NOMO-1 (cell line): ENCODE measurements at regions not wholly inside any gene's neighbourhood (a gene's known extent, or its start where the extent isn't known, plus 50 kb on each side); places are given as distances from the start of the nearest gene placed in this dataset.

Experiments
- DNase-seq, 2 experiments: peaks; one replicate each; lab custom pipeline; 2025; ENCODE audit not compliant: unreplicated experiment in 2 of 2; lab: John Stamatoyannopoulos, UW

DNA sequence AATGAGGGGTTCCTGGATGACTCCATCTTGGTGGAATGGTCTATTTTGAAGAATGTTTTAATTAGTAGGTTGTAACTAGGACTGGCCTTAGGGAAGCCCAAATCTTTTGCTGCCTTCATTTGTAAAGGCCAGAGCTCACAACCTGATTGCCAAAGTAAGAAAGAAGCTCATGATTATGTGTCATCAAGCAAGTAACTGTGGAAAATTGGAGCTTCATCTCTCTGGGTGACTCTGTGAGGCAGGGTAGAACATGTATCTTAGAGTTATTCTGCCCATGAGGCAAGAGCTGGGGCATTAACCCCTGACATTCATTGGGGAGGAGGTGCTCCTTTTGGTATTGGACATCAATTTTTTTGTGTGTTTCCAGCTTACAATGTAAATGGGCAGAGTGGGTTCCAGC, 273.9 kb upstream of the JAG1 start:
- DNase-seq = no peak

DNA sequence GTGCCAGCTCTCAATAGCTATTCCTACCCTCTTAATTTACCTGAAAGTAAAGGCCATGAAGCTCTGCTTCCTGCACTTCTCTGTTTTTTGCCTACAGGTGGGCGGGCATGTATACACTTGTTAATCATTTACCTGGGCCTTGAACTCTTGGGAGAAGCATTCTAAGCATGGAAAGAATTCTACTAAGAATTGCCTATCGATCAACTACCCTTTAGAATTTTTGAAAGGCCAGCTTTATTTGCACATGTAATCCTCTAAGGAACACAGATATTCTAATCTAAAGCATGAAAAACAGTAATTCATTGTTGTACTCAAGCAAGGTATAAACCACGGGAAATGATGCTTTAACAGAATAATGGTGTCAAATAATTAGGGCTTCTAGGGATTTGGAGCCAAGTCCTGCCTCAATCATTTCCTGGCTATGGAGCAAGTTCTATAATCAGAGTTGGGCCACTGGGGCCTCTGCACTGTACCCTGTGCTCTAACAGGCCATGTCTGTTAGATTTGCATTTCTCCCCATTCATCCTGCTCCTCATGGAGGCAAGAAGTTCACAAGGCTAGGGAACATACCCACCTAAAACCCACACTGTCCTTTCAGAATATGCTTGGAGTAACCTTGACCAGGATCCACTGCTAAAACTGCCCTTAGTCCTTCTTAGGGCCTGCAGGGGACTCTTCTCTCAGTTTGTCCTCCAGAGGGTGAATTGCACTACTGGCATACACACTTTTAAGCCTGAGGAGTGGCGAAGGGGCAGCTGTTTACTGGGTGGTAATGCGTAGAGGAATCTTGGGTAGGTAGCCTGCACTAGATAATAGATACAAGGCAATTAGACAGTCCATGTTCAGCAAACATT, 276.4 kb upstream of the JAG1 start:
- no peak for DNase-seq

- DNase-seq = no peak
Measured at GRCh38 chr20:10951216-10951615, 277.4 kb upstream of the JAG1 start.

- DNase-seq = no peak
Measured at GRCh38 chr20:10951904-10952303, 278.1 kb upstream of the JAG1 start.

DNA sequence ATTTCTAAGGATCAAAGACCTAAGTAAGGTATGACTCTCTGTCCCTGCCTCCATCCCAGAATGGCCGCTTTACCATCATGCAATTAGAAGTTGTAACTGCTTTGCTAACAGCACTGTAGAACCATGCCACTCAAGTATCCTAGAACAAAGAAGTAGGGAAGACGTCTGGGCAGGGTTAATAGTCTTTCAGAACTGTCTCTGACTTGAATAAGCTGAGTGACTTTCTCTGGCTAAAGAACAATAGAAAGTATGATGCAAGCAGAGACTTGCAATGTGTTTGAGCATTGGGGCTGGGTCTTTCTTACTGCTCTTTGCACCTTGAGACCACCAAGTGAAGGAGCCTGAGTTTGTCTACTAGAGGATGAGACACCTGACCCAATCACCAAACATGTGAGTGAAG, 279.6 kb upstream of the JAG1 start:
- DNase-seq = no peak

DNA sequence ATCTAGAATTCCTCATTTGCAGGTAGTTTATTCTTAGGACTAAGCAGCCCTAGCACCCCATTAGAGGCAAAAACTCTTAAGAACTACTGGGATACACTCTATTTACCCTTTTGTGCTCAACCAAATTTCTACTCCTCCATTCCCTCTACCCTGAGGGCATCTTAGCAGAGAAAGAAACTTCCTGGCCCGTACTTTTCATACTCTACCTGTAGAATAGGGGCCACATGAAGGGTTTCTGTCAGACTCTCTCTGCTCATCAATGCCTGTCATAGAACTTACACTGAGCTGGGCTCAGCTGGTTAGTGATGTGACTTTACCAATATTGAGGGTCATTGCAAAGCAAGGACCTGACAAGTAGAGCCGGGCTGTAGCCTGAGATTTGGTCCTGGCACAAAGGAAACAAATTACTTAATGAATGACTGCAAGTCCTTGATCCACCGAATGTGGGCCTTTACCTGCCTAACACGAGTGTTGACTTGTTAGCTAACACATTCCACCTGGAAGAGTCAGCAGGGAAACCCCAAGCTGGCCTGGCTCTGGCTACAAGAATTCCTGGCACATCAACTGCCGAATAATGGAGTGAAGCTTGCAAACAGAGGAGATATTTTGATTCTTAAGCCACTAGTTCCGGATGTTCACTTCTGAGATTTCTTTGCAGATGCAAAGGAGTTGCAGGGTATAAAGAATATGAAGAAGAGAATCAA, 280.5 kb upstream of the JAG1 start:
- no peak for DNase-seq

GRCh38 chr20:10954908-10955580, 281.2 kb upstream of the JAG1 start:
- DNase-seq = no peak

GRCh38 chr20:10958279-10958678, 284.5 kb upstream of the JAG1 start:
- no peak for DNase-seq

DNA sequence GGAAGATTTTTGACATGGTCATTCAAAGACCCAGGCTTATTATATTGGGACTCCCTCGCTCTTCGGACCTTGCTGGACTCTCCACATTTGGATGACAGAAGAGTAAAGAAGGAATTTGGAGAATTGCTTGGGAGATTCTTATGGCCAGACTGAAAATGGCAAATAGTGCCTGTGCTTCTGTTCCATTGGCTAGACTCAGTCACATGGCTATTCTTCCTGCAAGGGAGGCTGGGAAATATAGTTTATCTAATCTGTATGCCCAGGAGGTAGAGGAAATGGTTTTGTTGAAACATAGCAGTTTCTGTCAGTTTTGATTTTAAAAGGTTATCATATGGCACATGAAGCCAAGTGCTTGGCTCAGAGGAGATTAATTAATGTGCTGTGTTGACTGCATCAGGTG, 286.6 kb upstream of the JAG1 start:
- no peak for DNase-seq

DNA sequence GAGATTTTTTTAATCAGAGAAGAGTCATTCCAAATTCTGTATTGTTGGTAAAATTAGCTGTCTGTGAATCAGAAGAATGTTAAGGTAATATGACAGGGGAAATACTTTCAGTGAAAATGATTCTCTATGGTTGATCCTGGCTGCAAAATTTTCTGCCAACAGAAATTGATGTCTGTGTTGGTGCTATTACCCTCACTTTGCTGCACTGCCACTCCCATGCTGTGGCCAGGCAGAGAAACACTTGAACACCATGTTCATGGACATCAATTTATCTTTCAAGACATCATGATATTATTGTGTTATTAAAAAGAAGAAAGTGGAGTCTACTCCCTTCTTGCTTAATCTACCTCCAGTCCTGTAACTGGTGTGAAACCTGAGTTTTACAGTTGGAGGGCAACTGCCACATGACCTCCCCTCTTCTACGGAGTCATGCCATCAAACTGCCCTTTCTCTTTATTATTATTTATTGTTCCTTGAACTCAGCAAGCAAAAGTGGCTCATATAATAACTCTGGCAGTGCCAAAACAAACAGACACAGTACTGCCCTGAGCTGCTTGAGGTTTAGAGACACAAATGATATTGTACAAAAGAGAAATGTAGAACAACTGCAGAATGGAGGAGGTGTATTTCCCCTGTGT, 288.0 kb upstream of the JAG1 start:
- no peak for DNase-seq

DNA sequence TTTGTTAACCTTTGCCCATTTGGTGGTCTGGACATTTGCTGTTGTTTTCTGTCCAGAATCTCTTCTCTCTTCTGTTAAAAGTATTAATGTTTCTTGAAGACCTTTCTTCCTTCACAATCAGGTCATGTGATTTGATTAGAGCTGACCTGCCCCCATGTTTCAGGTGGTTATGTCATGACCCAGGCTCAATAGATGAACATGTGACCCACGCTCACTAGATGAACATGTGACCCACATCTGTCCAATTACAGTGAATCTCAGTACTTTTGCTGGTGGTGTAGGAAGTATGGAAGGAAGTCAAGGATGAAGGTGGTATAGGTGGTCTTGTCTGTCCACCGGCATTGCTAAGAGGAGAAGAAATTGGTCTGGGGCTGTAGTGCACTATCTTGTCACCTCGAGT, 289.1 kb upstream of the JAG1 start:
- DNase-seq = no peak

GRCh38 chr20:10963717-10964266, 290.0 kb upstream of the JAG1 start:
- DNase-seq = no peak

GRCh38 chr20:10965936-10966470, 292.2 kb upstream of the JAG1 start:
- no peak for DNase-seq

- DNase-seq = no peak
Measured at GRCh38 chr20:10970109-10970508, 296.3 kb upstream of the JAG1 start.

- no peak for DNase-seq
Measured at GRCh38 chr20:10971096-10971495, 297.3 kb upstream of the JAG1 start.

DNA sequence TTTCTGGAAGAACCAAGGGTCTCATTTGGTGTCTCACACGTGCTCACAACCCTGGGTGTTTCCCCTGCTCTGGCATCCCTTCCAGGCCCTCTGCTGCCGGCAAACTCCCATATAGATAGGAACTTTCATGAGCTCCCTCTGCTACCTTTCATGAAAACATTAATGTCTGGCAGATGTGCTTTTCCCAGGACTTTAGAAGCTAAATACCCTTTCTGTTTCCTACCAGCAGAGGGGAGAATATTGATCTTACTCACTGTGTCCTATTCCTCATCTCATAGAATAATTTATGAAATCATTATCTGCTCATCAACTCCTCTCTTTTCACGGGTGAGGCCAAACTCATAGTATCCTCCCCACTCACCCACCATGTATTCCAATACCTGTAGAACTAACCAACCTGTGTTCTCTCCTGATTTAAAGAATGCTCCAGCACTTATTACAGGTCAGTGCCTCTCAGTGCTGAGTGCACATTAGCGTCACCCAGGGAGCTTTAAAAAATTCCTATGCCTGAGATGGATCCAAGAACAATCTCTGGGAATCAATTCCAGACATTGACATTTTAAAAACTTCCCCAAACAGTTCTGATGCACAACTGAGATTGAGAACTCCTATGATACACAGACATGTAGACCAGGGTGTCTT, 298.5 kb upstream of the JAG1 start:
- no peak for DNase-seq

- DNase-seq = no peak
Measured at GRCh38 chr20:10976051-10976450, 302.3 kb upstream of the JAG1 start.

DNA sequence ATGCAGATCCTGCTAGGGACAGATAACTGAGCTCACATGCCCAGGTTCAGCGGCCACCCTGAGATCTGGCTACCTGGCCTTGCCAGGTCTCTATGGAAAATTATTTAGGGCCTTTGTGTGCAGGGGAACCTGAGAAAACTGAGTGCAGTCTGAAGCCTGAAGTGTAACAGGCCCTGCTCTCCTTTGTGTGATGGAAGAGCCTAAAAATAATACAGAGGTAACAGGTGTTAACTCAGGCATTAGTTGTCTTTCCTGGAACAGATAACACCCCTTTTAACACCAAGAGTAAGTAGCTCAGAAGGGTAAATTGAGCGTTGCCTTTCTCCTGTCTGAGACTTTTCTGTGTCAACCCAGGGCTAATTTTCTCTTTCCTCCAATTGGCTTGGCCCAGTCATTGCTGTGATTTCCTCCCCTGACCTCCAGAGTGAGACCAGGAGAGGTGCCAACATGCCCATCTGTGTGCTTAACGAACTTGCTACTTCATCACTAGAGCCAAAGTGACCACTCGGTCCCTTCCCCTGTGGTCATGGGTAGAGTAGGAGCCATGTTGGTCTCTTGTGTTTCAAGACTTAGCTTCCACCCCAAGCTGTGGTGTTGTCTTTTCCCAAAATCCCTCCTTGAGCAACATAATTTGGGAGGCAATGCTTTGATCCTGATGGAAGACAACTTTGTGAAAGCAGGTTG, 304.4 kb upstream of the JAG1 start:
- DNase-seq = no peak

GRCh38 chr20:10978713-10979112, 304.9 kb upstream of the JAG1 start:
- DNase-seq = no peak

GRCh38 chr20:10982692-10983091, 308.9 kb upstream of the JAG1 start:
- no peak for DNase-seq
